ENCODE measurements at regions not wholly inside any gene's neighbourhood (a gene's known extent, or its start where the extent isn't known, plus 50 kb on each side); places are given as distances from the start of the nearest gene placed in this dataset.
"Not testable (repeated sequence)": the region's sequence is repeated elsewhere in the genome, so short reads cannot be mapped to it uniquely, and the experiment has no call there.

GRCh38 chr21:8377093-8377841 lies 2144.1 kb upstream of the TPTE start:
- H3K27me3 ChIP-seq (ENCODE audit: control insufficient read depth, insufficient read depth, low read length); H3K27ac ChIP-seq (ENCODE audit: low read length); H3K36me3 Mint-ChIP-seq; H3K4me1 ChIP-seq (ENCODE audit: control insufficient read depth, insufficient read depth, low read length); H3K27me3 Mint-ChIP-seq (ENCODE audit: low read depth in 2 of 2); H3K4me1 Mint-ChIP-seq; H3K9me3 ChIP-seq (ENCODE audit: control insufficient read depth, insufficient read depth, low read length); intact Hi-C loops (cut with micrococcal nuclease); H3K9me3 Mint-ChIP-seq; H3K4me3 ChIP-seq (ENCODE audit: low read length); H3K4me3 Mint-ChIP-seq; DNase-seq; H3K27ac Mint-ChIP-seq; H3K36me3 ChIP-seq (ENCODE audit: control insufficient read depth, insufficient read depth, low read length): not testable (repeated sequence)
- peak; percentile 39 to 51 (median 43) for ATAC-seq
- no CpG with 5 or more reads among the region's 22 CpGs for WGBS (ENCODE audit: insufficient coverage)

DNA sequence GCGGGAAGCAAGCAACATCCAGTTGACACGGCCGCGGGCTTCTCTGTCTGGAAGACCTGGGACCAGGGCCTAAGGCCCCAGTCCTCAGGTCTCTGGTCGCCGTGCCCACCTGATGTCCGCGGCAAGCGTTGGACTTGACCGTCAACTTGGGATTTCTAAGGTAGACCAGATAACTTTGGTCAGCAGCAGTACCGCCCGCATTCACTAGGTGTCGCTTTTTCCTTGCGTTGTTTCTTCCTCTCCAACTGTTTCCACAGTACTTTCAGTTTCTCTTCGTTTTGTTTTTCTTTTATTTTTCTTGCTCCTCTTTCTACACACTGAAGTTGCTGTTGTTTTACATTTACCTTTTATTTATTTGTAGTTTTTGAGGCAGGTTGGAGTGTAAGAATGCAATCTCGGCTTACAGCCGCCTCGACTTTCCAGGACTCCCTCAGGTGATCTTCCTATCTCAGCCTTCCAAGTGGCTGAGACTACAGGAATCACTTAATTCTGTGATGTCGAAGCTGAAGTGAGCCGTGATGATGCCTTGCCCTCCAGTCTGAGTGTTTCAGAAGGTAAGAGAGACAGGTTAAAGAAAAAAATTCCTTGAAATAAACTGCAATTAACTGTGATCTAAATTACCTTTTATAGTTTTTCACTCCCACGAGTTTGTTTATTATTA lies 2140.8 kb upstream of the TPTE start:
- H3K9me3 ChIP-seq (ENCODE audit: control insufficient read depth, insufficient read depth, low read length); H3K36me3 ChIP-seq (ENCODE audit: control insufficient read depth, insufficient read depth, low read length); H3K4me3 ChIP-seq (ENCODE audit: low read length); H3K9me3 Mint-ChIP-seq; H3K27me3 ChIP-seq (ENCODE audit: control insufficient read depth, insufficient read depth, low read length); H3K4me1 Mint-ChIP-seq; H3K36me3 Mint-ChIP-seq; intact Hi-C loops (cut with micrococcal nuclease); H3K27ac ChIP-seq (ENCODE audit: low read length); H3K27me3 Mint-ChIP-seq (ENCODE audit: low read depth in 2 of 2); DNase-seq; H3K27ac Mint-ChIP-seq; H3K4me1 ChIP-seq (ENCODE audit: control insufficient read depth, insufficient read depth, low read length); H3K4me3 Mint-ChIP-seq: not testable (repeated sequence)
- ATAC-seq, result peak; percentile 82 to 88 (median 84)
- WGBS (ENCODE audit: insufficient coverage), result no CpG with 5 or more reads among the region's 21 CpGs

DNA sequence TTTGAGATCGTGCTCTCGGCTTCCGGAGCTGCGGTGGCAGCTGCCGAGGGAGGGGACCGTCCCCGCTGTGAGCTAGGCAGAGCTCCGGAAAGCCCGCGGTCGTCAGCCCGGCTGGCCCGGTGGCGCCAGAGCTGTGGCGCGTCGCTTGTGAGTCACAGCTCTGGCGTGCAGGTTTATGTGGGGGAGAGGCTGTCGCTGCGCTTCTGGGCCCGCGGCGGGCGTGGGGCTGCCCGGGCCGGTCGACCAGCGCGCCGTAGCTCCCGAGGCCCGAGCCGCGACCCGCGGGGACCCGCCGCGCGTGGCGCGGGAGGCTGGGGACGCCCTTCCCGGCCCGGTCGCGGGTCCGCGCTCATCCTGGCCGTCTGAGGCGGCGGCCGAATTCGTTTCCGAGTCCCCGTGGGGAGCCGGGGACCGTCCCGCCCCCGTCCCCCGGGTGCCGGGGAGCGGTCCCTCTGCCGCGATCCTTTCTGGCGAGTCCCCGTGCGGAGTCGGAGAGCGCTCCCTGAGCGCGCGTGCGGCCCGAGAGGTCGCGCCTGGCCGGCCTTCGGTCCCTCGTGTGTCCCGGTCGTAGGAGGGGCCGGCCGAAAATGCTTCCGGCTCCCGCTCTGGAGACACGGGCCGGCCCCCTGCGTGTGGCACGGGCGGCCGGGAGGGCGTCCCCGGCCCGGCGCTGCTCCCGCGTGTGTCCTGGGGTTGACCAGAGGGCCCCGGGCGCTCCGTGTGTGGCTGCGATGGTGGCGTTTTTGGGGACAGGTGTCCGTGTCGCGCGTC lies 2133.0 kb upstream of the TPTE start:
- H3K4me1 ChIP-seq (ENCODE audit: control insufficient read depth, insufficient read depth, low read length); H3K27me3 Mint-ChIP-seq (ENCODE audit: low read depth in 2 of 2); DNase-seq; intact Hi-C loops (cut with micrococcal nuclease); H3K9me3 Mint-ChIP-seq; H3K27me3 ChIP-seq (ENCODE audit: control insufficient read depth, insufficient read depth, low read length); H3K4me1 Mint-ChIP-seq; H3K4me3 ChIP-seq (ENCODE audit: low read length); H3K36me3 Mint-ChIP-seq; H3K4me3 Mint-ChIP-seq; H3K27ac Mint-ChIP-seq; H3K9me3 ChIP-seq (ENCODE audit: control insufficient read depth, insufficient read depth, low read length); H3K36me3 ChIP-seq (ENCODE audit: control insufficient read depth, insufficient read depth, low read length); H3K27ac ChIP-seq (ENCODE audit: low read length): not testable (repeated sequence)
- WGBS (ENCODE audit: insufficient coverage), result no CpG with 5 or more reads among the region's 107 CpGs
- peak in 2 of 3 donors; percentile 74 to 98 for ATAC-seq

- H3K4me3 ChIP-seq (ENCODE audit: low read length); DNase-seq; H3K4me1 ChIP-seq (ENCODE audit: control insufficient read depth, insufficient read depth, low read length); H3K27ac ChIP-seq (ENCODE audit: low read length); H3K4me1 Mint-ChIP-seq; H3K9me3 ChIP-seq (ENCODE audit: control insufficient read depth, insufficient read depth, low read length); H3K27me3 ChIP-seq (ENCODE audit: control insufficient read depth, insufficient read depth, low read length); H3K27ac Mint-ChIP-seq; H3K4me3 Mint-ChIP-seq; H3K9me3 Mint-ChIP-seq; H3K36me3 ChIP-seq (ENCODE audit: control insufficient read depth, insufficient read depth, low read length); H3K27me3 Mint-ChIP-seq (ENCODE audit: low read depth in 2 of 2); intact Hi-C loops (cut with micrococcal nuclease); ATAC-seq; H3K36me3 Mint-ChIP-seq: not testable (repeated sequence)
- no CpG with 5 or more reads among the region's 40 CpGs for WGBS (ENCODE audit: insufficient coverage)
These were observed 2132.5 kb upstream of the TPTE start for GRCh38 chr21:8388940-8389238.

DNA sequence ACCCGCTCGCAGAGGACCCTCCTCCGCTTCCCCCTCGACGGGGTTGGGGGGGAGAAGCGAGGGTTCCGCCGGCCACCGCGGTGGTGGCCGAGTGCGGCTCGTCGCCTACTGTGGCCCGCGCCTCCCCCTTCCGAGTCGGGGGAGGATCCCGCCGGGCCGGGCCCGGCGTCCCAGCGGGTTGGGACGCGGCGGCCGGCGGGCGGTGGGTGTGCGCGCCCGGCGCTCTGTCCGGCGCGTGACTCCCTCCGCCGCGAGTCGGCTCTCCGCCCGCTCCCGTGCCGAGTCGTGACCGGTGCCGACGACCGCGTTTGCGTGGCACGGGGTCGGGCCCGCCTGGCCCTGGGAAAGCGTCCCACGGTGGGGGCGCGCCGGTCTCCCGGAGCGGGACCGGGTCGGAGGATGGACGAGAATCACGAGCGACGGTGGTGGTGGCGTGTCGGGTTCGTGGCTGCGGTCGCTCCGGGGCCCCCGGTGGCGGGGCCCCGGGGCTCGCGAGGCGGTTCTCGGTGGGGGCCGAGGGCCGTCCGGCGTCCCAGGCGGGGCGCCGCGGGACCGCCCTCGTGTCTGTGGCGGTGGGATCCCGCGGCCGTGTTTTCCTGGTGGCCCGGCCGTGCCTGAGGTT lies 2130.7 kb upstream of the TPTE start:
- intact Hi-C loops (cut with micrococcal nuclease); H3K27ac ChIP-seq (ENCODE audit: low read length): not testable (repeated sequence)
- no CpG with 5 or more reads among the region's 97 CpGs for WGBS (ENCODE audit: insufficient coverage)

DNA sequence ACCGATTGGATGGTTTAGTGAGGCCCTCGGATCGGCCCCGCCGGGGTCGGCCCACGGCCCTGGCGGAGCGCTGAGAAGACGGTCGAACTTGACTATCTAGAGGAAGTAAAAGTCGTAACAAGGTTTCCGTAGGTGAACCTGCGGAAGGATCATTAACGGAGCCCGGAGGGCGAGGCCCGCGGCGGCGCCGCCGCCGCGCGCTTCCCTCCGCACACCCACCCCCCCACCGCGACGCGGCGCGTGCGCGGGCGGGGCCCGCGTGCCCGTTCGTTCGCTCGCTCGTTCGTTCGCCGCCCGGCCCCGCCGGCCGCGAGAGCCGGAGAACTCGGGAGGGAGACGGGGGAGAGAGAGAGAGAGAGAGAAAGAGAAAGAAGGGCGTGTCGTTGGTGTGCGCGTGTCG lies 2127.0 kb upstream of the TPTE start:
- no CpG with 5 or more reads among the region's 59 CpGs for WGBS (ENCODE audit: insufficient coverage)

More for the DNA sequence above, 2130.7 kb upstream of the TPTE start:
- H3K4me3 Mint-ChIP-seq; H3K4me3 ChIP-seq (ENCODE audit: low read length); H3K4me1 Mint-ChIP-seq; H3K36me3 Mint-ChIP-seq; DNase-seq; H3K27me3 ChIP-seq (ENCODE audit: control insufficient read depth, insufficient read depth, low read length); ATAC-seq; H3K27me3 Mint-ChIP-seq (ENCODE audit: low read depth in 2 of 2); H3K4me1 ChIP-seq (ENCODE audit: control insufficient read depth, insufficient read depth, low read length); H3K36me3 ChIP-seq (ENCODE audit: control insufficient read depth, insufficient read depth, low read length); H3K9me3 Mint-ChIP-seq; H3K9me3 ChIP-seq (ENCODE audit: control insufficient read depth, insufficient read depth, low read length); H3K27ac Mint-ChIP-seq: not testable (repeated sequence)

DNA sequence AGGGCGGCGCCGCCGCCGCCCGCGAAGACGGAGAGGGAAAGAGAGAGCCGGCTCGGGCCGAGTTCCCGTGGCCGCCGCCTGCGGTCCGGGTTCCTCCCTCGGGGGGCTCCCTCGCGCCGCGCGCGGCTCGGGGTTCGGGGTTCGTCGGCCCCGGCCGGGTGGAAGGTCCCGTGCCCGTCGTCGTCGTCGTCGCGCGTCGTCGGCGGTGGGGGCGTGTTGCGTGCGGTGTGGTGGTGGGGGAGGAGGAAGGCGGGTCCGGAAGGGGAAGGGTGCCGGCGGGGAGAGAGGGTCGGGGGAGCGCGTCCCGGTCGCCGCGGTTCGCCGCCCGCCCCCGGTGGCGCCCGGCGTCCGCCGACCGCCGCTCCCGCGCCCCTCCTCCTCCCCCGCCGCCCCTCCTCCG lies 2125.4 kb upstream of the TPTE start:
- H3K4me1 ChIP-seq (ENCODE audit: control insufficient read depth, insufficient read depth, low read length); H3K27ac Mint-ChIP-seq; H3K9me3 ChIP-seq (ENCODE audit: control insufficient read depth, insufficient read depth, low read length); H3K4me3 Mint-ChIP-seq; DNase-seq; H3K4me3 ChIP-seq (ENCODE audit: low read length); H3K9me3 Mint-ChIP-seq; ATAC-seq; H3K4me1 Mint-ChIP-seq; H3K36me3 Mint-ChIP-seq; H3K27ac ChIP-seq (ENCODE audit: low read length); H3K27me3 Mint-ChIP-seq (ENCODE audit: low read depth in 2 of 2); intact Hi-C loops (cut with micrococcal nuclease); H3K36me3 ChIP-seq (ENCODE audit: control insufficient read depth, insufficient read depth, low read length); H3K27me3 ChIP-seq (ENCODE audit: control insufficient read depth, insufficient read depth, low read length): not testable (repeated sequence)
- WGBS (ENCODE audit: insufficient coverage), result no CpG with 5 or more reads among the region's 71 CpGs

More for the DNA sequence above, 2127.0 kb upstream of the TPTE start:
- H3K4me3 Mint-ChIP-seq; H3K36me3 ChIP-seq (ENCODE audit: control insufficient read depth, insufficient read depth, low read length); DNase-seq; H3K27ac Mint-ChIP-seq; H3K4me3 ChIP-seq (ENCODE audit: low read length); H3K27ac ChIP-seq (ENCODE audit: low read length); H3K27me3 ChIP-seq (ENCODE audit: control insufficient read depth, insufficient read depth, low read length); H3K4me1 ChIP-seq (ENCODE audit: control insufficient read depth, insufficient read depth, low read length); H3K36me3 Mint-ChIP-seq; ATAC-seq; intact Hi-C loops (cut with micrococcal nuclease); H3K27me3 Mint-ChIP-seq (ENCODE audit: low read depth in 2 of 2); H3K4me1 Mint-ChIP-seq; H3K9me3 Mint-ChIP-seq; H3K9me3 ChIP-seq (ENCODE audit: control insufficient read depth, insufficient read depth, low read length): not testable (repeated sequence)
